8988T (cell line): ENCODE measurements at regions not wholly inside any gene's neighbourhood (a gene's known extent, or its start where the extent isn't known, plus 50 kb on each side); places are given as distances from the start of the nearest gene placed in this dataset.

Source experiments
- DNase-seq: peaks from one replicate; pipeline ENCODE4 v3.0.0; 2011

DNA sequence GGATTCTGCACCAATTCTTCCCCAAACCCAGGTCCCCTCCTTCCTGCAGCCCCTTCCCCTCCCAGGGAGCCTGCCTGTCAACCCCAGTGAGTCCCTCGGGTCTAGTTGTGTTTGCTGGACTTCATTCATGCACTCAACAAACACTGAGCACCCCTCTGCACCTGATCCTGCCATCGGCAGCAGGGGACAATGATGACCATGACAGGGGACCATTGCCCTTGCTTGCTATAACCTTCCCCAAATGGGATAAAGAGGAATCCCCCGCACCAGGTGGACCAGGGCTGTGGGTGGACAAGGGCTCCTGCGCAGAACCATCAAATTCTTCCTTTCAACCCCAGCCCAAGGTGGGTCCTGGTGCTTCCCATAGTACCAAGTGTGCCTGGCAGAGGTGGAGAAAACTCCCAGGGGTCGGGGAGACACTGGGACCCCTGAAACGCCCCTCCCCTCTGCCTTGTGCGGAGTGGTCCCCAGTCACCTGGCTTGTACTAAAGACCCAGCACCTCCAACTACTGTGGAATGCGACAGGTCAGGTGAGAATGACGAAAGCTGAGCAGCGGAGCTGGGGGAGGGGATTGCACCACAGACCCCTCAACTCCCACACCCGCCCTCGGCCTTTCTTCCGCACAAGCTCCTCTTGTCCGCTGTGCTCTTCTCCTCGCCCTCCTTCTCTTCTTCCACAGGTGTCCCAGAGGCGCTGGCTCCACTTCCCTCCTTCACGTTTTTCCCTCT lies 119.9 kb upstream of the ZNF217 start:
- DNase-seq: no peak

DNA sequence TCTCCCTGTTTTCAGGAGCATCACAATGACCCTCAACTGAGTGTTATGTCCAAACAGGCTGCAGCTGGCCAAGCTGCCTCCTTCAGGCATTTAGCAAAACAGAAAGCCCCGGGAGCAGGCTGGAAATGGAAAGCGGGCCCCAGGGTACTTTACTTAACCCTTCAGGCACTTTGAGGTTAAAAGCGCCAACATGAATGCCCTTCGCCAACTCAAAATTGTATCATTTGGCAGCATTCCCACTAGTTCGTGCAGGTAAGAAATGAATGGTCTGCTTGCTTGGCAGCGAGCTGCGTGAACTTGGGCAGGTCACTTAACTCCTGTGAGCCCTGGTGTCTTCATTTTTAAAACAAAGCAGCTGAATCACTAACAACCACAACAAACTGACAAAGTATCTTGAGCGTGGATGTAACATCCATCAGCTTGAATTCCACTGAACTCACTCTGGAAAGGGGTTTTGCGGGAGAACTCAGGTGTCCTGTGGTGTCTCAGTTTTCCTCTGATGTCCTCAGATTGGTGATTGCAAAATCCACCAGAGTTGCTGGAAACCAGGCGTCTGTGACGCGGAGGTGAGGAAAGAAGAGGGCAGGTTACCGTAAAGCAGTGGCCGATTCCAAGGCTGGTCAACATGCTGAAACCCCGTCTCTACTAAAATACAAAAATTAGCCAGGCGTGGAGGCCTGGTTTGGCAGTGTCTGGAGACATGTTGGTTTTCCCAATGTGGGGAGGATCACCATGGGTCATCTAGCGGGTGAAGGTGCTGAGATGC lies 118.8 kb upstream of the ZNF217 start:
- DNase-seq: no peak

DNA sequence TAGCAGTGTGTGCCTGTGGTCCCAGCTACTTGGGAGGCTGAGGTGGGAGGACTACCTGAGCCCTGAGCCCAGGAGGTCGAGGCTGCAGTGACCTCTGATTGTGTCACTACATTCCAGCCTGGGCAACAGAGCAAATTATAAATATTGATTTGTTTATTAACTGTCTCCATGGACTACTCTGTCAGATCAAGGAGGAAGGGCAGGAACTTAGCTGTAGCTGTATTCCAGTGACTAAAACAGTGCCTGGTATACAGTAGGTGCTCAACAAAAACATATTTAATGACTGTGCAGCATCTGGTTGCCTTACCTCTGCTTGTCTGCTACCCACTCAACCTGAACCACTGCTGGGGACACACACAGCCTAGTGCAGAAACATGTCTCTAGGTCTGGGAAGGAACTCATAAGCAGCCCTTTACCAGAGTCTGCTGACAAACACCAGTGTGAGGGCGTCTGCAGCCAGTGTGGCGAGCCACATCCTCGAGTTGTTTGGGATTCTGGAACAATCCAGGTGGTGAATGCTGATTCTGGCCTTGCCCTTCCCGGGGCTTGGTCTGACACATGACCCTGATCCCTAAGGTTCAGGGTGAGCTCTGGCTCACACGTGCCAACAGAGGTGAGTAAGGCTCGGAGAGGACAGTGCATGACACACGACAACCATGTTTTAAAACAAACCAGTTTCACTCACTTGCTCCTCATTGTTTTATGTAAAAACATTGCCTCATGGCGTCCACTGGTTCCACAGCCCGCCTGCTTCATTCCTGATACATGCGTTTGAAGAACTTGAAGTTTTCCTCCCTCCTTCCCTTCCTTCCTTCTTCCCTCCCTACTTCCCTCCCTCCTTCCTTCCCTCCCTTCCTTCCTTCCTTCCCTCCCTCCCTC lies 117.9 kb upstream of the ZNF217 start:
- DNase-seq: no peak

DNA sequence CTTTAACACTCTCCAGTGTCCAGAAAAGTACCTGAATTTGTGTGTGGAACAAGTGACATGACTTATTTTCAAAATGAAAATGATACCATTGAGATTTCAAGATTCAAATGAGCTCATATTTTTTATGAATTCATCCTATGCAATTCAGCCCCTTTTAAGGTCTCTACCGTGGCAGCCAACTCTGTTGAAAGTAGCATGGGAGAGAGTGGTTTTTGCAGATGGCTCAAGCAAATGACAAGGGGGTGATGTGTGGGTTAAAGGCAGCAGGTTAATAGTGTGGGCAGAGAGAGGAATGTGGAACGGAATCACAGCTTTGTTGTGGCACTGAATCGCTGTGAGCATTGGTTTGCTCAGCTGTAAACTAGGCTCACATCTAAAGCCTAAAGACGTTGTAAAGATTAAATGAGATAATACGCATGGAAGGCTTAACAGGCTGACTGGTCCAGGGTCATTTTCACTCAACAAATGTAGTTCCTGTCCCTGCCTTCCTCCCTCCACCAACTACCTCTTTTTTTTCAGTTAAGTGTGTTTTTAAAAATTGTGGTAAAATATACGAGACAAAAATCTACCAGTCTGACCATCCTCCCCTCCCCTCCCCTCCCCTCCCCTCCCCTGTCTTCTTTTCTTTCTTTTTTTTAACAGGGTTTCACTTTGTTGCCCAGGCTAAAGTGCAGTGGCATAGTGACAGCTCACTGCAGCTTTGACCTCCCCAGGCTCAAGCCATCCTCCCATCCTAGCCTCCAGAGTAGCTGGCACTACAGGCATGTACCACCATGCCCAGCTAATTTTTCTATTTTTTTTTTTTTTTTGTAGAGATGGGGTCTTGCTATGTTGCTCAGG lies 114.7 kb upstream of the ZNF217 start:
- DNase-seq: no peak

DNA sequence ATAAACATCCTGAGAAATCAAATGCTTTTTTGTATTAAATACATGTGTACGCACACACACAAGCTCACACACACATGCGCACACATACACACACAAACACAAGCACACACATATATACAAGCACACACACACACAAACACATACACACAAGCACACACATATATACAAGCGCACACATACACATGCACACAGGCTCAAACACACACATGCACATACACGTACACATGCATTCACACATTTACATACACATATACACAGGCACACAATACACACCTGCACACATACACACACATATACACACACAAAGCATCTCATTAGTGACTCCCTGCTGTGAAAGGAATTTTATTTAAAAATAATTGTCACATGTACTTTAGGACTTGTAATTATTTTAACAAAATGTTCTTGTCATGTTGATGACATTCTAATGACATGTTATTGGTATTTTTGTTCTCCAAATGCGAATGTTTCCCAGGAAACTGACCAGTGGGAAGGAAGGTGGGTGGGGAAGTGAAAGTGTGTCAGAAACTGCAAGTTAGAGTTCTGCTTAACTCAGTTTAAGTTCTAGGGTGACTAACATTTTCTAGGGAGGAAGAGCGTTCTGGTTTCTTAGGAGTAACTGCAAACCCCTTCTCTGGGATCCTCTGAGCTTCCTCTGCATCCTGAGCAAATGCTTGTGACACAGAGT lies 113.9 kb upstream of the ZNF217 start:
- DNase-seq: no peak

DNA sequence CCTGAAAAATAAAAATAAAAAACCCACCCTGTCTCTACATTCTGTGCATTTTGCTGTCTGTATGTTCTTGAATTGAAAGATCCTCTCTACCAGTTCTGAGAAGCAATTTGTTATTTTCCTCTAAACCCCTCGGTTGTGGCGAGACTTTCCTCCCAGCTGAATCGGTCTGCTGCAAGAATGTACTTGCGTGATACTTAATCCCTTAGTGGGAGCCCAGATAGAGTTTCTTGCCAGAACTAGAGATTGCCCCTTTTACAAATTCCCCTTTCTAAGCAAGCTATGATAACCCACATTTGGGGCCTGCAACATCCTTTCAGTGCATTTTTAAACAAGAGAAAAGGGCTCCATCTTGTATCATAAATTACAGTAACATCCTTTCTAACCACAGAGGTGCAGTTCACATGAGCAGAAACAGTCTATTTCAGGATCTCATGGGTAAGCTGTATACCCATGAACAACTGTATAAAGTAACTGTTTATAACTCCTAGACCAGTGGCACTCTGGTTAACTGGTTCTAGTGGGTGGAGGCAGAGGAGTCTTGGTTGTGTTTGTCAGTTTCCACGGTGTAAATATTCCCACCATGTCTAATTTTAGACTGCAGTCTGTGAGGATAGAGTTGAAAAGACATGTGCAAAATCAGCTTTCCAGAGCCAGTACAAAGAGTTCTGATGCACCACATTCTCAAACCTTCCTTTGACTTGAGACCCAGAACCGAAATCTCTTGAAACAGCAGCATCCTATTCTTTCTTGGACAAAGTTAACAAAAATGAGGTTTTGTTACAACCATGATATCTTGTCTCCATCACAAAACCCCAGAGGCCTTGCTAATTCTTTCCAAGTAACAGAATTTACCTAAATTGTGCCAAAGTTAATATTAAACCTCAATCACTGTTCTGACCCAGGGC lies 113.1 kb upstream of the ZNF217 start:
- no peak for DNase-seq

DNA sequence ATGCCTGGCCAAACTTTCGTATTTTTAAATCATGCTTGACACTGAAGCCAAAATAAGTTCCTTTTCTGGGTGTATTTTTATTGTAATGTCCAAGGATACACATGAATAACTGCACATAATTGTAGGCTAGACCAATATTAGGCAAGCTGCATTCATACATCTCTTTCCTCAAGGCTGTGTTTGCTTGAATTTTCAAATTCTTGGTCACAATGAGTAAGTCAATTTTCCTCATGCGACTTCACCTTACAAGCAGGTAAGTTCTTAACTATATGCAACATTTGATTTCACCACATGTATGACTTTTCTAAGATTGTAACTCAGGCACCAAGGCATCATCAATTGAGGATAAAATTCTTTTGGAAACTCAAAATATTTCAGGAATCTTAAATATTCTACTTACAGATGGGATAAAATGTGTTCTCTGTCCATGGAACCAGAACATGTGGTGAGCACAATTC lies 112.4 kb upstream of the ZNF217 start:
- no peak for DNase-seq

DNA sequence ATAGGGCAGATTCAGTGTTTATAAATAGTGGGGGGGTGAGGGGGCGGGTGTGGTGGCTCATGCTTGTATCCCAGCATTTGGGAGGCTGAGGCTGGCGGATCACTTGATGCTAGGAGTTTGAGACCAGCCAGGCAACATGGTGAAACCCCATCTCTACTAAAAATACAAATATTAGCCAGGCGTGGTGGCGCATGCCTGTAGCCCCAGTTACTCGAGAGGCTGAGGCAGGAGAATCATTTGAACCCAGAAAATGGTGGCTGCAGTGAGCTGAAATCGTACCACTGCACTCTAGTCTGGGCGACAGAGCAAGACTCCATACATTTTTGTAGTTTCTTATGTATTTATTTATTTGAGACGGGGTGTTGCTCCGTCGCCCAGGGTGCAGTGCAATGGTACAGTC lies 109.0 kb upstream of the ZNF217 start:
- no peak for DNase-seq

DNA sequence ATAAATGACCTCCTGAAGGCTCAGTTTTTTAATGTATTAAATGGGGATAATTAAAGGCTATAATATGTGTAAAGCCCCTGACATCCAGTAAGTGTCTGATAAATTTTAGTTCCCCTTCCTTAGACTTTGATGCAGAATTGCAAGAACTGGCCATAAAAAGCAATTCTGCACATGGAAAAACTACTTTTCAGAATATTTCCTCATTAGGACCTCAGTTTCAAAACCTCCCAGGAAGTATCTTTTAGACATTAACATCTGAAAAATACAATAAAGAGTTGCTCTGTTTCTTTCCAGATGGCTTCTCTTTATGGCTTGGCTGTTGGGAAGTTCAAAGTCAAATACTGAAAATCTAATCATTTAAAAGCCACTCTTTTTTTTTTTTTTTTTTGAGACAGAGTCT lies 106.3 kb upstream of the ZNF217 start:
- DNase-seq: no peak

DNA sequence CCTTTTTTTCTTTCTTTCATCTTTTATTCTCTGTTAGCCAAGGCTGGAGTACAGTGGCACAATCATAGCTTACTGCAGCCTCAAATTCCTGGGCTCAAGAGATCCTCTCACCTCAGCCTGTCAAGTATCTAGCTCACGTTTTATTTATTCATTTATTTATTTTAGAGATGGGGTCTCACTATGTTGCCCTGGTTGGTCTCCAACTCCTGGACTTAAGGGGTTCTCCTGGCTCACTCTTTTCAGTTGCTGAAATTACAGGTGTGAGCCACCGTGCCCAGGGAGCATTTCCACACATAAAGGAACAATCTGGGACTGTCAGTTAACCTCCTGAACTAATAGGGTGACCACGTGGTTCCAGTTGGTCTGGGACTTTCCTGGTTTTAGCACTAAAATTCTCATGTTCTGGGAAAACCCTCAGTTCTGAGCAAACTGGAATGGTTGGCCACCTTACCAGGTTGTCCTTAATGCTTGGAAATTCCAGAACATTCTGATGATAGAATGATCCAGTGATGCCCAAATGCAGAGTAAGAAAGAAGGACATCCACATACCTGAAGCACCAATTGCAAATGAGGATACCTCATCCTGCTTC lies 105.5 kb upstream of the ZNF217 start:
- DNase-seq: no peak

DNA sequence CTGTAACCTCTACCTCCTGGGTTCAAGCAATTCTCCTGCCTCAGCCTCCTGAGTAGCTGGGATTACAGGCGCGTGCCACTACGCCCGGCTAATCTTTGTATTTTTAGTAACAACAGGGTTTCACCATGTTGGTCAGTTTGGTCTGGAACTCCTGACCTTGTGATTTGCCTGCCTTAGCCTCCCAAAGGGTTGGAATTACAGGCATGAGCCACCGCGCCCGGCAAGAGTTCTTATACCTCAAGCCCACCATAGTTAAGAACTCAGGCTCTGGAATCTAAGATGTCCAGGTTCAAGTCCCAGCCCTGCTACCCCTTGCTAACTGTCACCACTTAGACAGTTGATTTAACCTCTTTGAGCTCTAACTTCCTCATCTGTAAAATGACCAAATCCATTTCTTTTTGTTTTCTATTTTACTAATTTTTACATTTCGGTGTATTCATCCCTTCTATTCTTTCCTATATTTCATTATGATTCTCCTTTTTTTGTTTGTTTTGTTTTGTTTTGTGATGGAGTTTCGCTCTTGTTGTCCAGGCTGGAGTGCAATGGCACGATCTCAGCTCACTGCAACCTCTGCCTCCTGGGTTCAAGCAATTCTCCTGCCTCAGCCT lies 104.8 kb upstream of the ZNF217 start:
- DNase-seq: no peak

DNA sequence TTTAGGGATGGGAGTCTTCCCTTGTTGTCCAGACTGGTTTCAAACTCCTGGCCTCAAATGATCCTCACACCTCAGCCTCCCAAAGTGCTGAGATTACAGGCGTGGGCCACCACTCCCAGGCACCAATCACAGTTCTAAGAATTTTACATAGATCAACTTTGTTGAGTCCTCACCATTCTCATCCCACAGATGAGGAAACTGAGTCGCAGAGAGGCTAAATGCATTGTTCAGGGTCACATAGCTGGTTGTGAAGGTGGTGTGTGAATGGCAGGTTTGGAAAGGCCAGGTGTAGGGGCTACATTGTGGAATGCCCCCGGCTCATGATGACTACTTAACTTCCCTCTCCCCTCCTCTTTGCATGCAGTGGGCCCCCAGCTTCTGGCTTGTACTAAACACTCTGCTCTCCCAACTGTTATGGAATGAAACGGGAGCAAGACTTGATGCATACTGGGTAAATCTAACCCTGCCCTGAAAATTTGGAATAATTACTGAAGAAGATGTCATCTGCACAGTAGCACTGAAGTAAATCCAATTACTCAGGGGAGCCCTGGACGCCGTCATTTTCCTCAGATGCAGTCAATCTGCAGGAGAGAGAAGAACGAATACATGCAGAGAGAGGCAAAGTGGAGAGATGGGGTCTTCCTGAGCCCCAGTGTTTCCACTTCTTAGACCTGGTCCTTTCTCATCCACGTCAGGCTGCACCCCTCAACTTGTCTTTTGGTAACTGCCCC lies 102.3 kb upstream of the ZNF217 start:
- no peak for DNase-seq

DNA sequence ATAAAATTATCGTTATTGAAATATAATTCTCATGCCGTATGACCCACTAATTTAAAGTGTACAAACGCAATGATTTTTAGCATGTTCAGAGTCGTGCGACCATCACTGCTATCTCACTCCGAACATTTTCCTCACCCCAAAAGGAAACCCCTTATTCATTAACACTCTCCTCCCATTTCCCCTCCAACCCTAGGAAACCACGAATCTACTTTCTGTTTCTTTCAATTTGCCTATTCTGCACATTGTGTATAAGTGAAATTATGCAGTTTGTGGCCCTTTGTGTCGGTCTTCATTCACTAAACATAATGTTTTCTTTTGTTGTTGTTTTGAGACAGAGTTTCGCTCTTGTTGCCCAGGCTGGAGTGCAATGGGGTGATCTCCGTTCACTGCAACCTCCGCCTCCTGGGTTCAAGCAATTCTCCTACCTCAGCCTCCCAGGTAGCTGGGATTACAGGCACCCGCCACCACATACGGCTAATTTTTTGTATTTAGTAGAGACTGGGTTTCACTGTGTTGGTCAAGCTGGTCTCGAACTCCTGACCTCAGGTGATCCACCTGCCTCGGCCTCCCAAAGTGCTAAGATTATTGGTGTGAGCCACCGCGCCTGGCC lies 99.7 kb upstream of the ZNF217 start:
- DNase-seq: no peak

DNA sequence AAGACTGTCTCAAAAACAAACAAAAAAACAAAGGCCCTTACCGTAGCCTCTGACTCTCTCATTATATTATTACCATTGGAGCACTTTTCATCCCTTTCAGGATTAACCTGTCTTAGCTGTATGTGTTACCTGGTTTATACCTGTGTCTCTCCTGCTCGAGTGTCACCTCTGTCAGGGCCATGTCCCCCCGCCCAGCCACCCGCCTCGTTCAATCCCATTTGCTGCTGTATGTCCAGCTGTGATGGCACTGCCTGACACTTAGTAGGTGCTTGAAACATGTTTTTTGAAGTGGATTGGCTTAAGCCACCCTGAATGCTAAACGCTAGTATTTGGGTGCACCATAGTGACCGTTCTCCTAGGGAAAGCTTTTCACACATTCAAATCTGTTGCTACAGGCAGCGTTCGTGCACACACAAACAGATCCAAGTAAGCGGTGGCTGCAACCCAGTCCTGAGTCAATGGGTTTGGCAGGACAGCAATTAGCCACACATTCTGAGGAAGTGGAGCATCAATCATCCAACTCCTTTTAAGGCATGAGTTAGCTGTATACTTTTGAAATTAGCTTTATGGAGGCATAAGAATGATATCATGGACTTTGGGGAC lies 98.9 kb upstream of the ZNF217 start:
- DNase-seq: no peak

DNA sequence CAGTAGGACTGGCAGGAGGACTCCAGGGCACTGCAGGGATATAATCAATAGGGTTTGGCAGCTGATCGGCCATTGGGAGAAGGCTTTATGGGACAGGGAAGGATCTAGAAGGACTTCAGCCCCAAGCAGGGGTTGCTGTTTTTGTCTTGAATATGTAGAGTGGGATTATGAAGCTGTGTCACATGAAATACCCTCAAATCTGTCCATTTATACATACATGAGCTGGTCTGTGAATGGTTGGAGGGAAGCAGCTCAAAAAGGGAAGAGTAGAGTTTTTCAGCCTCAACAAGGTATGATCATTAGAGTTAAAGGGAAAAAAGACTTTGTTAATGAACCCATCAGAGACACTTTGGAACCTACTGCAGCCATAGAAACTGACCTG lies 98.2 kb upstream of the ZNF217 start:
- no peak for DNase-seq

DNA sequence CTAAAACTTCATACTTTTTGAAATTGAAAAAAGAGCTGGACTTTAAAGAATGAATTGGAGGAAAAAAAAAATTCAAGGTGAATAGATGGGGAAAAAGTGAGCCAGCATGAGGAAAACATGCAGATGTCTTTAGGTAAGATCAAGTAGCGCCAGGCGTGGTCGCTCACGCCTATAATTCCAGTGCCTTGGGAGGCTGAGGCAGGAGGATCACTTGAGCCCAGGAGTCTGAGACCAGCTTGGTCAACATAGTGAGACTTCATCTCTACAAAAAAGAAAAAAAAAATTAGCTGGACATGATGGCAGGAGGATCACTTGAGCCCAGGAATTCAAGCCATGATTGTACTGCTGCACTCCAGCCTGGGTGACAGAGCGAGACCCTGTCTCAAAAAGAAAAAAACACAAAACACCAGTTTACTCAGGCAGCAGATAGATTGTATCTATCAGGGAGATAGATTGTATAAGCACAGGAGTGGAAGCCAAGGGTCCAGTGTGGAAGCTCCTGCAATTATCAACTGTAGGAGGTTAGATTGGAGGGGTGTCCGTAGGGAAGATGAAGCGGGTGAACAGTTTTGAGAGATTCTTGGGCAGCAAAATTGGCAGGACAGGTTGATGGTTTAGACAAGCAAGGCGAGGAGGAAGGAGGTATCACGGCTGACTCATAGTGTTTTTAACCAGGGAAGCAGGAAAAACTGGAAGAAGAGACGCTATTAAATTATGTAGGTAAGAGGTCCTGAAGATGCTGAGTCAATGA lies 97.6 kb upstream of the ZNF217 start:
- no peak for DNase-seq

DNA sequence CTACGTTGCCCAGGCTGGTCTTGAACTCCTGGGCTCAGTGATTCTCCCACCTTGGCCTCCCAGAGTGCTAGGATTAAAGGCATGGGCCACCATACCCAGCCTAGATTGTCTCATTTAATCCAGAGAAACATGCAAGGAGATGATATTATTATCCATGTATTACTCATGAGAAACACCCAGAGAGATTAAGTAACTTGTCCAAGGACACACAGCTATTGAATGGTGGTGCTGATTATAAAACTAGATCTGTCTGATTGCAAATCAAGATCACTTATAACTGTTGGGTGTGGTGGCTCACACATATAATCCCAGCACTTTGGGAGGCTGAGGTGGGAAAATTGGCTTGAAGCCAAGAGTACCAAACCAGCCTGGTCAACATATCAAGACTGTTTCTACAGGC lies 94.4 kb upstream of the ZNF217 start:
- DNase-seq: no peak
